Heart left ventricle (tissue), 13 donors: ENCODE measurements at regions not wholly inside any gene's neighbourhood (a gene's known extent, or its start where the extent isn't known, plus 50 kb on each side); places are given as distances from the start of the nearest gene placed in this dataset.

Experiments used
- CTCF ChIP-seq, 12 donors: fragments of 200-600 bp; sonication (generic) in 4 of 12; IDR thresholded peaks; one replicate each; pipeline versions ENCODE4 v1.5.0 to v1.8.0; 2018 to 2022; ENCODE audit warnings: antibody characterized with exemption in 12 of 12, mild to moderate bottlenecking in 5 of 12
- POLR2A ChIP-seq, 2 donors: fragments of 450-650 bp; IDR thresholded peaks; one replicate each; pipeline ENCODE4 v1.6.1; 2017; ENCODE audit warnings: antibody characterized with exemption in 2 of 2, mild to moderate bottlenecking in 2 of 2, moderate library complexity in 2 of 2
- donor health status: ischemic (EF 13 %, LVEDD 7.1; RV severe dilation, severe dysfunction).
- donor health status: DM: no; HTN: yes; CAD: no.
- donor health status: DM: no; HTN: no; CAD: no.
- donor health status: ischemic (EF 25% LVEDD 6.9; RV normal size, moderate dysfunction).
- donor health status: ischemic (EF 25% LVEDD 5.7; RV mildly dilated, moderate dysfunction).
- donor health status: ischemic (EF 35%, LVEDD 5.7; RV mildly dilated, moderate dysfunction).
- donor health status: nonischemic (EF 11% LVEDD 7.7; RV severe dilation, severe dysfunction).
- donor health status: DM: yes; HTN: yes; CAD: no.
- donor health status: PGD.
- donor health status: ischemic (EF 29% LVEDD 5.4; RV normal size, mild dysfunction).
- donor health status: nonischemic (EF 23%, LVEDD 6.1; RV moderate dilation, normal function).

- TF ChIP-seq POLR2A (IDR thresholded peaks at IDR 0.05) (no peak), CTCF (IDR thresholded peaks at IDR 0.05) (no peak)
These were observed 313.7 kb upstream of the COL8A1 start for GRCh38 chr3:99324636-99325203.
